ENCODE measurements at regions not wholly inside any gene's neighbourhood (a gene's known extent, or its start where the extent isn't known, plus 50 kb on each side); places are given as distances from the start of the nearest gene placed in this dataset.

DNA sequence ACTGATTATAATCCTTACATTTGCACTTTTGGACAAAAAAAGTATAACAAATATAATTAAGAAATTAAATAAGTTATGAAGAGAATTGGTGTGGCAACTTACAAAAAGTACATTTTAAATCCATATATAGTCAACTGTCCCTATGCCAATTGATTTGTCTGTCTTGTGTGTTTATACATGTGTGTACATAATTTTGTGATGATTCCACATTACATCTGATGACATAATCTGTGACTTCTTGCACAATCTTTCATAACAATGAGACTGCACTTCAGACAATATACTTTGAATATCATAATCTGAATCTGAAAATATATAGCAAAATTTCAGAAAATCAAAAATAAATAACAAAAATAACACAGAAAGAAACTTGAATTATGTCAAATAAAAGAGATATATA is 953.4 kb downstream of the FAT4 start:
- Mint-ChIP-seq H3K27me3 (no peaks in the 10 kb centered on the region), H3K4me1 (no peaks in the 10 kb centered on the region), H3K4me3 (no peak overlapping the region), H3K9me3 (ENCODE audit: insufficient read depth) (peaks cover 3% of the 10 kb centered on the region), H3K27ac (no peak overlapping the region)
- DNase-seq: no peak
- no peaks in the 10 kb centered on the region for H3K27me3 ChIP-seq (replicated peaks in 1 of 4; ENCODE audit: control extremely low read depth in 1 of 4, control insufficient read depth in 3 of 4, insufficient read depth in 4 of 4, low read length in 3 of 4)
- H3K9ac ChIP-seq (ENCODE audit: low read length): no peak overlapping the region
- no peak for ATAC-seq (ENCODE audit: low read depth)
- ChIA-PET CTCF (no interaction called here), POLR2A (no interaction called here)
- H3K4me1 ChIP-seq (ENCODE audit: control insufficient read depth in 2 of 2, insufficient read depth in 2 of 2, low read length in 2 of 2): no peaks in the 10 kb centered on the region
- no peak overlapping the region for H3K4me3 ChIP-seq (ENCODE audit: control extremely low read depth in 1 of 5, extremely low read depth in 1 of 5, insufficient read depth in 1 of 5, low read depth in 2 of 5, low read length in 4 of 5)
- H4K20me1 ChIP-seq (ENCODE audit: control insufficient read depth, insufficient read depth, low read length, poor library complexity, severe bottlenecking): no peaks in the 10 kb centered on the region
- no peaks in the 10 kb centered on the region for H3K79me2 ChIP-seq (ENCODE audit: control insufficient read depth, insufficient read depth, low read length)
- no peak overlapping the region for H3K27ac ChIP-seq (ENCODE audit: low read length in 2 of 2)
- intact Hi-C loops (cut with micrococcal nuclease): no loop called here
- TF ChIP-seq, protein P1, sequence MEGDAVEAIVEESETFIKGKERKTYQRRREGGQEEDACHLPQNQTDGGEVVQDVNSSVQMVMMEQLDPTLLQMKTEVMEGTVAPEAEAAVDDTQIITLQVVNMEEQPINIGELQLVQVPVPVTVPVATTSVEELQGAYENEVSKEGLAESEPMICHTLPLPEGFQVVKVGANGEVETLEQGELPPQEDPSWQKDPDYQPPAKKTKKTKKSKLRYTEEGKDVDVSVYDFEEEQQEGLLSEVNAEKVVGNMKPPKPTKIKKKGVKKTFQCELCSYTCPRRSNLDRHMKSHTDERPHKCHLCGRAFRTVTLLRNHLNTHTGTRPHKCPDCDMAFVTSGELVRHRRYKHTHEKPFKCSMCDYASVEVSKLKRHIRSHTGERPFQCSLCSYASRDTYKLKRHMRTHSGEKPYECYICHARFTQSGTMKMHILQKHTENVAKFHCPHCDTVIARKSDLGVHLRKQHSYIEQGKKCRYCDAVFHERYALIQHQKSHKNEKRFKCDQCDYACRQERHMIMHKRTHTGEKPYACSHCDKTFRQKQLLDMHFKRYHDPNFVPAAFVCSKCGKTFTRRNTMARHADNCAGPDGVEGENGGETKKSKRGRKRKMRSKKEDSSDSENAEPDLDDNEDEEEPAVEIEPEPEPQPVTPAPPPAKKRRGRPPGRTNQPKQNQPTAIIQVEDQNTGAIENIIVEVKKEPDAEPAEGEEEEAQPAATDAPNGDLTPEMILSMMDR (IDR thresholded peaks at IDR 0.05): no peak
- no peak for TF ChIP-seq EZH2 (IDR thresholded peaks at IDR 0.05; ENCODE audit: borderline replicate concordance, insufficient read depth, low read depth, low read length, poor library complexity, severe bottlenecking)
- H3K4me2 ChIP-seq (replicated peaks; ENCODE audit: low read depth, low read length, poor library complexity, severe bottlenecking): no peak overlapping the region
- H3K36me3 ChIP-seq (replicated peaks in 1 of 2; ENCODE audit: control extremely low read depth in 1 of 2, control insufficient read depth in 1 of 2, extremely low read depth in 1 of 2, insufficient read depth in 2 of 2, low read length in 1 of 2): no peaks in the 10 kb centered on the region
- H2AFZ ChIP-seq (ENCODE audit: insufficient read depth, low read depth, low read length, poor library complexity, severe bottlenecking): no peak overlapping the region
- H3K9me3 ChIP-seq (ENCODE audit: control extremely low read depth in 1 of 3, control insufficient read depth in 2 of 3, insufficient read depth in 1 of 3, low read length in 2 of 3): no peaks in the 10 kb centered on the region

- Mint-ChIP-seq H3K27me3 (no peaks in the 10 kb centered on the region), H3K4me1 (no peaks in the 10 kb centered on the region), H3K27ac (no peak overlapping the region), H3K4me3 (no peak overlapping the region), H3K9me3 (ENCODE audit: insufficient read depth) (peaks cover 3% of the 10 kb centered on the region)
- Histone ChIP-seq H3K27ac (ENCODE audit: low read length in 2 of 2) (no peak overlapping the region), H3K4me3 (ENCODE audit: control extremely low read depth in 1 of 5, extremely low read depth in 1 of 5, insufficient read depth in 1 of 5, low read depth in 2 of 5, low read length in 4 of 5) (no peak overlapping the region), H3K79me2 (ENCODE audit: control insufficient read depth, insufficient read depth, low read length) (no peaks in the 10 kb centered on the region), H4K20me1 (ENCODE audit: control insufficient read depth, insufficient read depth, low read length, poor library complexity, severe bottlenecking) (no peaks in the 10 kb centered on the region), H3K9me3 (ENCODE audit: control extremely low read depth in 1 of 3, control insufficient read depth in 2 of 3, insufficient read depth in 1 of 3, low read length in 2 of 3) (no peaks in the 10 kb centered on the region), H2AFZ (ENCODE audit: insufficient read depth, low read depth, low read length, poor library complexity, severe bottlenecking) (no peak overlapping the region), H3K9ac (ENCODE audit: low read length) (no peak overlapping the region), H3K4me1 (ENCODE audit: control insufficient read depth in 2 of 2, insufficient read depth in 2 of 2, low read length in 2 of 2) (no peaks in the 10 kb centered on the region), H3K27me3 (replicated peaks in 1 of 4; ENCODE audit: control extremely low read depth in 1 of 4, control insufficient read depth in 3 of 4, insufficient read depth in 4 of 4, low read length in 3 of 4) (no peaks in the 10 kb centered on the region), H3K36me3 (replicated peaks in 1 of 2; ENCODE audit: control extremely low read depth in 1 of 2, control insufficient read depth in 1 of 2, extremely low read depth in 1 of 2, insufficient read depth in 2 of 2, low read length in 1 of 2) (no peaks in the 10 kb centered on the region), H3K4me2 (replicated peaks; ENCODE audit: low read depth, low read length, poor library complexity, severe bottlenecking) (no peak overlapping the region)
- POLR2A ChIA-PET: no interaction called here
- intact Hi-C loops (cut with micrococcal nuclease): no loop called here
- TF ChIP-seq, protein P1 (IDR thresholded peaks at IDR 0.05): no peak
- no peak for TF ChIP-seq EZH2 (IDR thresholded peaks at IDR 0.05; ENCODE audit: borderline replicate concordance, insufficient read depth, low read depth, low read length, poor library complexity, severe bottlenecking)
- CTCF ChIA-PET: no interaction called here
- WGBS (ENCODE audit: insufficient coverage): no CpG with 5 or more reads among the region's 6 CpGs
- ATAC-seq (ENCODE audit: low read depth) (no peak), DNase-seq (no peak)
These were observed 954.4 kb downstream of the FAT4 start for GRCh38 chr4:126269106-126269505.

All from B cell (primary cell).